ENCODE measurements at regions not wholly inside any gene's neighbourhood (a gene's known extent, or its start where the extent isn't known, plus 50 kb on each side); places are given as distances from the start of the nearest gene placed in this dataset.
"Not testable (repeated sequence)": the region's sequence is repeated elsewhere in the genome, so short reads cannot be mapped to it uniquely, and the experiment has no call there.

- not testable (repeated sequence) for DNase-seq; H3K27ac Mint-ChIP-seq; ATAC-seq (ENCODE audit: low read depth in 2 of 2); H3K36me3 Mint-ChIP-seq; H3K4me1 Mint-ChIP-seq; H3K4me3 Mint-ChIP-seq; H3K27me3 Mint-ChIP-seq
- peaks cover 8 to 49% (median 32%) of the 10 kb centered on the region in 7 donors for H3K9me3 Mint-ChIP-seq
Observed at GRCh38 chr5:110278449-110278848, 448.0 kb downstream of the TMEM232 start.

DNA sequence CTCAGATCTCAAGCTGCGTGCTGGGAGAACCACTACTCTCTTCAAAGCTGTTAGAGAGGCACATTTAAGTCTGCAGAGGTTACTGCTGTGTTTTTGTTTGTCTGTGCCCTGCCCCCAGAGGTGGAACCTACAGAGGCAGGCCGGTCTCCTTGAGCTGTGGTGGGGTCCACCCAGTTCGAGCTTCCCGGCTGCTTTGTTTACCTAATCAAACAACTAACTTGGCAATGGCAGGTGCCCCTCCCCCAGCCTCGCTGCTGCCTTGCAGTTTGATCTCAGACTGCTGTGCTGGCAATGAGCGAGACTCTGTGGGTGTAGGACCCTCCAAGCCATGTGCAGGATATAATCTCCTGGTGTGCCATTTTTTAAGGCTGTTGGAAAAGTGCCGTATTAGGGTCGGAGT lies 442.4 kb downstream of the TMEM232 start:
- not testable (repeated sequence) for DNase-seq; H3K4me3 Mint-ChIP-seq; H3K36me3 Mint-ChIP-seq; ATAC-seq (ENCODE audit: low read depth in 2 of 2); H3K4me1 Mint-ChIP-seq; H3K27ac Mint-ChIP-seq; H3K27me3 Mint-ChIP-seq
- peaks cover 13 to 50% (median 20%) of the 10 kb centered on the region in 7 donors for H3K9me3 Mint-ChIP-seq

DNA sequence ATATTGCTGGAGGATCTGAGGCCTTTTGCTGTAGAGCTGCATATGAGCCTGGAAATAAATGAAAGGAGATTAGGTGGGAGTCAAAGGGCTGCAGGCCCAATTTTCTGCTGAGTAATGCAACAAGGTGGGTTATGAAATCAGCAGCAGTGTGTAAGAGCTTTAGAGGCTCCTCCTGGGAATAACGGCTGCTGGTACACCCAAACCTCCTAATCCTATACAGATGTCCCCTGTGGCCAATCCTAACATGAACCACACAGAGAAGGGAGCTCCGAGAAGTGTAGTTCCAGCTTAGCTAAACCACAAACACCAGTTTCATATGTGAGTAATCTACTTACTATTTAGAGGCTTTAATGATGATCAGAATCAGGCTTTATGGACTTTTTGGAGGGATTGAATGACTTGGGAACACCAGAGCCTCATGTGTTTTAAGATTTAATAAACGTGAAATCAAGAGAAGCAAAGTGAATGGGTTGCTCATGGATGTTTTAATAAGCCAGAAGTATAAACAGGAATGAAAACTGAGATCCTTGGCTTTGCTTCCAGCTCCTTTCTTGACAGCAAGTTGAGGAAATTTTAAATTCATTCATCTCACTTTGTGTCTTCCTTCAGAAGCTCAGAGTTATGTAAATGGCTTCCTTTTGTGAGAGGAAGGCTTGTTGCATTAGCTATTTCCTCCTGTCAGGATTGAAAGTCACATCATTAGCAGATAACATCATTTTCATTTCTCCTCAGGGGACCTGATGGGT lies 437.5 kb downstream of the TMEM232 start:
- no peaks in the 10 kb centered on the region for H3K36me3 Mint-ChIP-seq
- no peak for ATAC-seq (ENCODE audit: low read depth in 2 of 2)
- peaks cover 3 to 22% (median 8%) of the 10 kb centered on the region in 7 donors for H3K9me3 Mint-ChIP-seq
- H3K27ac Mint-ChIP-seq = no peak overlapping the region
- no peaks in the 10 kb centered on the region for H3K27me3 Mint-ChIP-seq
- H3K4me1 Mint-ChIP-seq = no peaks in the 10 kb centered on the region
- no peak overlapping the region for H3K4me3 Mint-ChIP-seq
- no peak for DNase-seq

- Mint-ChIP-seq H3K27me3 (no peaks in the 10 kb centered on the region), H3K4me3 (no peak overlapping the region), H3K36me3 (no peaks in the 10 kb centered on the region), H3K4me1 (no peaks in the 10 kb centered on the region), H3K9me3 (peaks cover 3 to 19% (median 7%) of the 10 kb centered on the region in 7 donors), H3K27ac (no peak overlapping the region)
- DNase-seq (no peak), ATAC-seq (ENCODE audit: low read depth in 2 of 2) (no peak)
Observed at GRCh38 chr5:110289512-110289810, 437.0 kb downstream of the TMEM232 start.

- H3K4me3 Mint-ChIP-seq = no peak overlapping the region
- ATAC-seq (ENCODE audit: low read depth in 2 of 2) (no peak), DNase-seq (no peak)
- H3K27ac Mint-ChIP-seq = no peak overlapping the region
- no peaks in the 10 kb centered on the region for H3K27me3 Mint-ChIP-seq
- H3K4me1 Mint-ChIP-seq = no peaks in the 10 kb centered on the region
- peaks cover 0 to 10% (median 3%) of the 10 kb centered on the region in 7 donors for H3K9me3 Mint-ChIP-seq
- H3K36me3 Mint-ChIP-seq = no peaks in the 10 kb centered on the region
Observed at GRCh38 chr5:110290542-110290941, 435.9 kb downstream of the TMEM232 start.

DNA sequence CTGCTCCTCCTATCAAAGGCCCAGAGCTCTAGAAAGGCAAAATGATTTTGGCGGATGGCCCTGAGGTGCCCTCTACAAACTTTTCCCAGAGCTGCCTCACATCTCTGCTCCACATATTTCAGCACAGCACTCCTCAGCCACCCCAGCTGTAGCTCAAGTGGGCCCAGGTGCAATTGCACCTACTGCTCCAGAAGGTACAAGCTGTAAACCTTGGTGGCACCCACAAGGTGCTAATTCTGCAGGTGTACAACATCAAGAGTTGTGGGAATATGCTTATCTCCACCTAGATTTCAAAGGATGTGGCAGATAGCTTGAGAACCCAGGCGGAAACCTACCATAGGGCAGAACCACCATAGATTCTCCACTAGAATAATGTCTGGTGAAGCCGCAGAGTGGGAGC lies 432.2 kb downstream of the TMEM232 start:
- ATAC-seq (ENCODE audit: low read depth in 2 of 2) (no peak), DNase-seq (no peak)
- Mint-ChIP-seq H3K4me3 (no peak overlapping the region), H3K27me3 (no peaks in the 10 kb centered on the region), H3K4me1 (no peaks in the 10 kb centered on the region), H3K27ac (no peak overlapping the region), H3K36me3 (no peaks in the 10 kb centered on the region), H3K9me3 (peaks cover 0 to 7% (median 1%) of the 10 kb centered on the region in 7 donors)

DNA sequence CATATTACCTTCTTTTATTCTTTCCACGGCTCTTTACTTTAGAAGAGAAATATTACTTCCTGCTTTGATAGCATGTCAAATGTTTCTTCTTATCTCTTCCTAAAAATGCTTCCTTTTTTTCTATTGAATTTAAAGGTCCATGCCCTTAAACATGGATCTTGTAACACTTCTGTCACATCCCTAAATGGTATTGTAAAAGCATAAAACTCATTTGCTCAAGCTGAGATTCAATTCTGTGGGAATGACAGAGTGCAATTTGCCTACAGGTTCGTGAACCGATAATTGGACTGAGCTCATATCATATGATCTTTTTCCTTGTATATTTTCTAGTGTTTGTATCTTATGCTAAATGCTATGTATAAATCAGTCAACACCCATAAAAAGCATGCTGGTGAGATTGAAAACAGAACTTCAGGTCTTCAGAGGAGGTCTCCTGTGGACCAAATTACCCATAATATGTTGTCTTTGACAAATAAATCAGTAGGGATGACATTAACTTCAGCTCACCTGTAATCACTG lies 429.3 kb downstream of the TMEM232 start:
- H3K27ac Mint-ChIP-seq = no peak overlapping the region
- no peaks in the 10 kb centered on the region for H3K27me3 Mint-ChIP-seq
- DNase-seq (no peak), ATAC-seq (ENCODE audit: low read depth in 2 of 2) (no peak)
- H3K4me1 Mint-ChIP-seq = no peaks in the 10 kb centered on the region
- H3K36me3 Mint-ChIP-seq = no peaks in the 10 kb centered on the region
- no peak overlapping the region for H3K4me3 Mint-ChIP-seq
- H3K9me3 Mint-ChIP-seq = peaks cover 4 to 26% (median 8%) of the 10 kb centered on the region in 7 donors

DNA sequence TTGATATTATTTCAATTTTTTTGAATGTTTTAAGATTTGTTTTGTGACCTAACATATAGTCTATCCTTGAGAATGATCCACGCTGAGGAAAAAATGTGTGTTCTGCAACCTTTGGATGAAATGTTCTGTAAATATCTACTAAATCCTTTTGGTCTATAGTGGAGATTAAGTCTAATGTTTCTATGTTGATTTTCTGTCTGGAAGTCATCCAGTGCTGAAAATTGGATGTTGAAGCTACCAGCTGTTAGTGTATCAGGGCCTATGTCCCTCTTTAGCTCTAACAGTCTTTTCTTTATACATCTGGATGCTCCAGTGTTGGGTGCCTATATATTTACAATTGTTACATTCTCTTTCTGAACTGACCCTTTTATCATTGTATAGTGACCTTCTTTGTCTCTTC lies 422.3 kb downstream of the TMEM232 start:
- Mint-ChIP-seq H3K4me3 (no peak overlapping the region), H3K36me3 (peaks cover 6 to 7% of the 10 kb centered on the region in 2 donors), H3K27me3 (no peaks in the 10 kb centered on the region), H3K27ac (no peak overlapping the region), H3K4me1 (no peaks in the 10 kb centered on the region), H3K9me3 (peaks cover 9 to 65% (median 14%) of the 10 kb centered on the region in 7 donors)
- ATAC-seq (ENCODE audit: low read depth in 2 of 2) (no peak), DNase-seq (no peak)

GRCh38 chr5:110306650-110307049 lies 419.8 kb downstream of the TMEM232 start:
- DNase-seq (no peak), ATAC-seq (ENCODE audit: low read depth in 2 of 2) (no peak)
- Mint-ChIP-seq H3K4me3 (no peak overlapping the region), H3K27ac (peak overlapping the region in 1 of 6 donors; percentile 66), H3K27me3 (no peaks in the 10 kb centered on the region), H3K4me1 (no peaks in the 10 kb centered on the region), H3K36me3 (peaks cover 8 to 11% of the 10 kb centered on the region in 2 donors), H3K9me3 (peaks cover 10 to 63% (median 16%) of the 10 kb centered on the region in 7 donors)

- H3K4me3 Mint-ChIP-seq = no peak overlapping the region
- peaks cover 8 to 11% of the 10 kb centered on the region in 2 donors for H3K36me3 Mint-ChIP-seq
- ATAC-seq (ENCODE audit: low read depth in 2 of 2) (no peak), DNase-seq (no peak)
- no peaks in the 10 kb centered on the region for H3K4me1 Mint-ChIP-seq
- peaks cover 7 to 45% (median 11%) of the 10 kb centered on the region in 7 donors for H3K9me3 Mint-ChIP-seq
- H3K27ac Mint-ChIP-seq = no peak overlapping the region
- H3K27me3 Mint-ChIP-seq = no peaks in the 10 kb centered on the region
Observed at GRCh38 chr5:110309222-110309621, 417.2 kb downstream of the TMEM232 start.

GRCh38 chr5:110316566-110316965 lies 409.9 kb downstream of the TMEM232 start:
- not testable (repeated sequence) for H3K4me1 Mint-ChIP-seq, H3K27me3 Mint-ChIP-seq

GRCh38 chr5:110321117-110321516 lies 405.4 kb downstream of the TMEM232 start:
- no peaks in the 10 kb centered on the region for H3K27me3 Mint-ChIP-seq
- ATAC-seq (ENCODE audit: low read depth in 2 of 2) (no peak), DNase-seq (no peak)
- no peaks in the 10 kb centered on the region for H3K36me3 Mint-ChIP-seq
- H3K4me1 Mint-ChIP-seq = no peaks in the 10 kb centered on the region
- H3K27ac Mint-ChIP-seq = no peak overlapping the region
- peaks cover 0 to 7% (median 0%) of the 10 kb centered on the region in 7 donors for H3K9me3 Mint-ChIP-seq
- H3K4me3 Mint-ChIP-seq = no peak overlapping the region

More at GRCh38 chr5:110316566-110316965, 409.9 kb downstream of the TMEM232 start:
- not testable (repeated sequence) for H3K4me3 Mint-ChIP-seq; DNase-seq; ATAC-seq (ENCODE audit: low read depth in 2 of 2); H3K36me3 Mint-ChIP-seq; H3K27ac Mint-ChIP-seq
- H3K9me3 Mint-ChIP-seq = peaks cover 0 to 12% (median under 1%) of the 10 kb centered on the region in 7 donors

GRCh38 chr5:110323357-110323756 lies 403.1 kb downstream of the TMEM232 start:
- H3K27ac Mint-ChIP-seq = no peak overlapping the region
- no peaks in the 10 kb centered on the region for H3K9me3 Mint-ChIP-seq
- no peak overlapping the region for H3K4me3 Mint-ChIP-seq
- DNase-seq (no peak), ATAC-seq (ENCODE audit: low read depth in 2 of 2) (no peak)
- H3K36me3 Mint-ChIP-seq = no peaks in the 10 kb centered on the region
- no peaks in the 10 kb centered on the region for H3K27me3 Mint-ChIP-seq
- H3K4me1 Mint-ChIP-seq = no peaks in the 10 kb centered on the region

GRCh38 chr5:110323832-110324231 lies 402.6 kb downstream of the TMEM232 start:
- ATAC-seq (ENCODE audit: low read depth in 2 of 2) = no peak

More at GRCh38 chr5:110323832-110324231, 402.6 kb downstream of the TMEM232 start:
- Mint-ChIP-seq H3K9me3 (no peaks in the 10 kb centered on the region), H3K27me3 (no peaks in the 10 kb centered on the region), H3K4me1 (no peaks in the 10 kb centered on the region), H3K27ac (no peak overlapping the region), H3K4me3 (no peak overlapping the region), H3K36me3 (no peaks in the 10 kb centered on the region)
- DNase-seq = no peak
